B cell (primary cell): ENCODE measurements at regions not wholly inside any gene's neighbourhood (a gene's known extent, or its start where the extent isn't known, plus 50 kb on each side); places are given as distances from the start of the nearest gene placed in this dataset.

ENCODE experiments used
- ATAC-seq: fragments of 200-7000 bp; cut with Tn5 transposase; one replicate; pipeline ENCODE4 v1.10.0; 2021; ENCODE audit warnings: low read depth, mild to moderate bottlenecking, moderate number of reproducible peaks, moderate library complexity
- CTCF ChIA-PET: fragments of 350-600 bp; sonication (Branson Sonifier 250); formaldehyde crosslinking; loops from one replicate; lab custom pipeline; 2021; ENCODE audit warnings: antibody characterized with exemption, inconsistent platforms; lab: Charles Lee
- POLR2A ChIA-PET: fragments of 350-600 bp; sonication (Branson Sonifier 250); formaldehyde crosslinking; loops from one replicate; lab custom pipeline; 2021; ENCODE audit warnings: antibody characterized with exemption; lab: Charles Lee
- DNase-seq: peaks from one replicate; pipeline ENCODE4 v3.0.0; 2013
- H2AFZ ChIP-seq: 2 replicates; pipeline ENCODE4 v1.6.1; 2012; ENCODE audit warnings: mild to moderate bottlenecking, low read depth, low read length; ENCODE audit not compliant: insufficient read depth, poor library complexity, severe bottlenecking
- H3K27ac ChIP-seq, 2 donors: 1 replicate in 1 of 2; 2 replicates in 1 of 2; pipeline ENCODE4 v1.5.1; 2012 to 2013; ENCODE audit warnings: low read length in 2 of 2, mild to moderate bottlenecking in 2 of 2, moderate library complexity in 1 of 2
- H3K27me3 ChIP-seq, 4 experiments: fragments of 200-600 bp in 1 of 4; sonication (generic) in 1 of 4; replicated peaks in 1 of 4; 1 replicate in 2 of 4; 2 replicates in 2 of 4; pipeline versions ENCODE4 v1.6.1 to v1.7.0; 2013 to 2016; ENCODE audit warnings: low read length in 3 of 4, mild to moderate bottlenecking in 2 of 4, mixed read lengths in 1 of 4, moderate library complexity in 1 of 4; ENCODE audit not compliant: insufficient read depth in 4 of 4, control insufficient read depth in 3 of 4; ENCODE audit errors: control extremely low read depth in 1 of 4
- H3K36me3 ChIP-seq, 2 experiments: replicated peaks in 1 of 2; 1 replicate in 1 of 2; 2 replicates in 1 of 2; pipeline versions ENCODE4 v1.6.1 to v1.7.1; 2013; ENCODE audit warnings: low read length in 1 of 2; ENCODE audit not compliant: insufficient read depth in 2 of 2, control insufficient read depth in 1 of 2; ENCODE audit errors: control extremely low read depth in 1 of 2, extremely low read depth in 1 of 2
- H3K4me1 ChIP-seq, 2 donors: fragments of 200-600 bp in 1 of 2; sonication (generic) in 1 of 2; 1 replicate in 1 of 2; 2 replicates in 1 of 2; pipeline versions ENCODE4 v1.5.1 to v1.6.1; 2013 to 2017; ENCODE audit warnings: low read length in 2 of 2; ENCODE audit not compliant: control insufficient read depth in 2 of 2, insufficient read depth in 2 of 2
- H3K4me2 ChIP-seq: replicated peaks from 2 replicates; pipeline ENCODE3; 2012; ENCODE audit warnings: mild to moderate bottlenecking, low read depth, low read length; ENCODE audit not compliant: poor library complexity, severe bottlenecking
- H3K4me3 ChIP-seq, 5 experiments: fragments of 200-600 bp in 1 of 5; sonication (generic) in 1 of 5; 1 replicate in 3 of 5; 2 replicates in 2 of 5; pipeline versions ENCODE4 v1.5.1 to v1.7.0; 2011 to 2016; ENCODE audit warnings: low read length in 4 of 5, mild to moderate bottlenecking in 4 of 5, low read depth in 2 of 5, control low read depth in 1 of 5, moderate library complexity in 1 of 5; ENCODE audit not compliant: insufficient read depth in 1 of 5; ENCODE audit errors: control extremely low read depth in 1 of 5, extremely low read depth in 1 of 5
- H3K79me2 ChIP-seq: fragments of 200-600 bp; sonication (generic); one replicate; pipeline ENCODE4 v1.6.0; 2016; ENCODE audit warnings: low read length; ENCODE audit not compliant: control insufficient read depth, insufficient read depth
- H3K9ac ChIP-seq: fragments of 200-600 bp; sonication (generic); 2 replicates; pipeline ENCODE4 v1.6.1; 2017; ENCODE audit warnings: mild to moderate bottlenecking, low read length, moderate library complexity
- H3K9me3 ChIP-seq, 3 donors: one replicate each; pipeline versions ENCODE4 v1.6.1 to v1.7.1; 2013; ENCODE audit warnings: low read length in 2 of 3; ENCODE audit not compliant: control insufficient read depth in 2 of 3, insufficient read depth in 1 of 3; ENCODE audit errors: control extremely low read depth in 1 of 3
- H4K20me1 ChIP-seq: 2 replicates; pipeline ENCODE4 v1.6.0; 2012; ENCODE audit warnings: mild to moderate bottlenecking, low read length; ENCODE audit not compliant: insufficient read depth, control insufficient read depth, poor library complexity, severe bottlenecking
- H3K27ac Mint-ChIP-seq: one replicate; pipeline ENCODE4 v1.8.0; 2021; ENCODE audit warnings: mixed read lengths
- H3K27me3 Mint-ChIP-seq: one replicate; pipeline ENCODE4 v1.8.0; 2021; ENCODE audit warnings: mixed read lengths
- H3K4me1 Mint-ChIP-seq: one replicate; pipeline ENCODE4 v1.8.0; 2021; ENCODE audit warnings: mixed read lengths
- H3K4me3 Mint-ChIP-seq: one replicate; pipeline ENCODE4 v1.8.0; 2021; ENCODE audit warnings: mixed read lengths
- H3K9me3 Mint-ChIP-seq: one replicate; pipeline ENCODE4 v1.8.0; 2022; ENCODE audit warnings: mixed read lengths; ENCODE audit not compliant: insufficient read depth
- EZH2 ChIP-seq: IDR thresholded peaks from 2 replicates; pipeline ENCODE4 v1.6.1; 2012; ENCODE audit warnings: borderline replicate concordance, low read depth, mild to moderate bottlenecking, moderate library complexity, low read length; ENCODE audit not compliant: insufficient read depth, poor library complexity, severe bottlenecking
- WGBS: methylation state at CpG from one replicate; pipeline ENCODE4 v1.1.5; 2013; ENCODE audit warnings: missing lambda C conversion rate; ENCODE audit not compliant: insufficient coverage; 5-methylcytosine and 5-hydroxymethylcytosine counted together
- intact Hi-C: fragments of 100-400 bp; cut with micrococcal nuclease; formaldehyde crosslinking; loops from one replicate; pipeline ENCODE4 v1.10.0; 2022
- TF ChIP-seq, protein P1 (sequence below): fragments of 200-600 bp; IDR thresholded peaks from one replicate; pipeline ENCODE4 v1.8.0; 2022; ENCODE audit warnings: antibody characterized with exemption, mild to moderate bottlenecking

DNA sequence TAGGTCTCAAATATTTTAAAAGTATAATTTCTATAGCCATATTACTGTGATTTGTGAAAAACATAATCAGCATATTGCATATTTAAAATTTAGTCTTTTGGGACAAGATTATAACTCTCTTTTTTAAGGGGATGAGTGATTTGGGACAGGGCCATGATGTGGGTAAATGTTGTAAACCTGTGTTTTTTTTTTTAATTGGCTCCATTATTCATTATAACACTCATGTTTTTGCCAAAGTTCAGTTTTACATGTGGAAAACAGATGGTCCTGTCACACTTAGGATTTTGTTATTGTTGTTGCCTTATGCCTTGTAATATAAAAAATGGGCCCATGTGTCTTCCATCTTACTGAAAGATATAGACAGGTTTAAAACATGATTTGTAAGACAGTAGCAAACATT, 1413.5 kb upstream of the RAG2 start:
- Histone ChIP-seq H3K27me3 (no peaks in the 10 kb centered on the region), H3K9ac (no peak overlapping the region), H3K4me3 (no peak overlapping the region), H3K79me2 (no peaks in the 10 kb centered on the region), H3K36me3 (no peaks in the 10 kb centered on the region), H3K27ac (no peak overlapping the region), H2AFZ (no peak overlapping the region), H3K9me3 (no peaks in the 10 kb centered on the region), H3K4me2 (no peak overlapping the region), H4K20me1 (no peaks in the 10 kb centered on the region), H3K4me1 (no peaks in the 10 kb centered on the region)
- DNase-seq (no peak), ATAC-seq (no peak)
- Mint-ChIP-seq H3K4me1 (no peaks in the 10 kb centered on the region), H3K27ac (no peak overlapping the region), H3K9me3 (no peaks in the 10 kb centered on the region), H3K4me3 (no peak overlapping the region), H3K27me3 (no peaks in the 10 kb centered on the region)
- TF ChIP-seq, protein P1, sequence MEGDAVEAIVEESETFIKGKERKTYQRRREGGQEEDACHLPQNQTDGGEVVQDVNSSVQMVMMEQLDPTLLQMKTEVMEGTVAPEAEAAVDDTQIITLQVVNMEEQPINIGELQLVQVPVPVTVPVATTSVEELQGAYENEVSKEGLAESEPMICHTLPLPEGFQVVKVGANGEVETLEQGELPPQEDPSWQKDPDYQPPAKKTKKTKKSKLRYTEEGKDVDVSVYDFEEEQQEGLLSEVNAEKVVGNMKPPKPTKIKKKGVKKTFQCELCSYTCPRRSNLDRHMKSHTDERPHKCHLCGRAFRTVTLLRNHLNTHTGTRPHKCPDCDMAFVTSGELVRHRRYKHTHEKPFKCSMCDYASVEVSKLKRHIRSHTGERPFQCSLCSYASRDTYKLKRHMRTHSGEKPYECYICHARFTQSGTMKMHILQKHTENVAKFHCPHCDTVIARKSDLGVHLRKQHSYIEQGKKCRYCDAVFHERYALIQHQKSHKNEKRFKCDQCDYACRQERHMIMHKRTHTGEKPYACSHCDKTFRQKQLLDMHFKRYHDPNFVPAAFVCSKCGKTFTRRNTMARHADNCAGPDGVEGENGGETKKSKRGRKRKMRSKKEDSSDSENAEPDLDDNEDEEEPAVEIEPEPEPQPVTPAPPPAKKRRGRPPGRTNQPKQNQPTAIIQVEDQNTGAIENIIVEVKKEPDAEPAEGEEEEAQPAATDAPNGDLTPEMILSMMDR = no peak
- TF ChIP-seq EZH2 = no peak
- POLR2A ChIA-PET = no interaction called here
- intact Hi-C loops = no loop called here
- CTCF ChIA-PET = no interaction called here

DNA sequence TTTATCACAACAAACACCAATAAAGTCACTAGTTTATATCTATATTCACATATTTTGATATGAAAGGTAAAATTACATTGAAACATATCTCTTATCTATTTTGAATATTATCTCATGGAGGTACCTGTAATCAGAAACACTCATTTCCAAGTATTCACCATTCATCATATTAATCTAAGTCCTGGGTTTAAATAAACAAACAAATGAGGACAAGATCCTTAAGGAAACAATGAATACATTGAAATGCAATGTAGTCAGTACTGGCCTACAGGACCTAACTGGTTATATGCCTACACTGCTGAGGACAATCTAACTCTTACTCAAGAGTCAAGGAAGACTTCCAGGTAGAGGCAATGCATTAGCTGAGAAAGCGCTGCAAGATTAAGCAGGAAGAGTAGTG, 1411.9 kb upstream of the RAG2 start:
- CTCF ChIA-PET = no interaction called here
- POLR2A ChIA-PET = no interaction called here
- Histone ChIP-seq H3K79me2 (no peaks in the 10 kb centered on the region), H3K4me2 (no peak overlapping the region), H3K4me3 (no peak overlapping the region), H3K4me1 (no peaks in the 10 kb centered on the region), H3K27me3 (no peaks in the 10 kb centered on the region), H3K9me3 (peaks cover 0 to 2% (median 0%) of the 10 kb centered on the region in 3 donors), H3K27ac (no peak overlapping the region), H3K36me3 (no peaks in the 10 kb centered on the region), H3K9ac (no peak overlapping the region), H4K20me1 (no peaks in the 10 kb centered on the region), H2AFZ (no peak overlapping the region)
- Mint-ChIP-seq H3K9me3 (no peaks in the 10 kb centered on the region), H3K27me3 (no peaks in the 10 kb centered on the region), H3K4me1 (no peaks in the 10 kb centered on the region), H3K27ac (no peak overlapping the region), H3K4me3 (no peak overlapping the region)
- ATAC-seq = no peak
- TF ChIP-seq, protein P1 = no peak
- TF ChIP-seq EZH2 = no peak
- intact Hi-C loops = no loop called here
- DNase-seq = no peak
- WGBS = no CpG with 5 or more reads among the region's 1 CpG
